ENCODE measurements at regions not wholly inside any gene's neighbourhood (a gene's known extent, or its start where the extent isn't known, plus 50 kb on each side); places are given as distances from the start of the nearest gene placed in this dataset.

DNA sequence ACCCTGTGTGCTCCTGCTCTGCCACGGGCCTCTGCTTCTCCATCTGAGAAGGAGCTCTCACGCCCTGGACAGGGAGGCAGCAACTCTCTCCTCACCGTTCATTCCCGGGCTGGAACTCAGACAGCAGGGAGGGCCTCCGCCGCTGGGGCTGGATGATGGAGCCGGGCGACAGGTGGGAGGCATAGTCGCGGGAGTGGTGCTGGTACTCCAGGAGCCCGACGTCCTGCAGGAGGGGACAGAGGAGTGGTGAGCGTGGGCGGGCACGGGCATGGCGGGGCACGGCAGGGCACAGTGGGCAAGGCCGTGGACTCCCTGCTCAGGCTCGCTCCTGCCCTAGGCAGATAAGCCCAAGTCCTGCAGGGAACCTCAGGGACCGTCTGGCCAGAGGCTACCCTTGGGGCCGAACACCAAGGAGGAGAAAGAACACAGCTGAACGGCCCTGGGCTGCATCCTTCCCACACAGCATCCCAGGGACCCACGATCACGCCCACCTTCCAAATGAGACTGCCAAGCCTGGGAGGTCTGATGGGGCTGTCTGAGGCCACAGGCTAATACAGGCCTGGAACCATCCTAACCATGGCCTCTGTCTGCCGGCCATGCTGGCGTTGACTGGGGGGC lies 81.0 kb downstream of the NCOR2 start:
- no peak overlapping the region for H3K4me3 ChIP-seq (ENCODE audit: low read depth in 1 of 2, low read length in 2 of 2)
- peaks cover 57% of the 10 kb centered on the region for H3K36me3 ChIP-seq (ENCODE audit: insufficient read depth, low read length)
- no peak overlapping the region for H3K27ac ChIP-seq (ENCODE audit: low read depth, low read length)
- H3K27me3 ChIP-seq (ENCODE audit: control insufficient read depth in 1 of 2, insufficient read depth in 2 of 2, low read length in 2 of 2): no peaks in the 10 kb centered on the region
- H3K4me1 ChIP-seq (ENCODE audit: insufficient read depth, low read length): peaks cover 27% of the 10 kb centered on the region
- no peak overlapping the region for H3K9ac ChIP-seq (ENCODE audit: low read length)
- H3K9me3 ChIP-seq (ENCODE audit: low read length): no peaks in the 10 kb centered on the region

DNA sequence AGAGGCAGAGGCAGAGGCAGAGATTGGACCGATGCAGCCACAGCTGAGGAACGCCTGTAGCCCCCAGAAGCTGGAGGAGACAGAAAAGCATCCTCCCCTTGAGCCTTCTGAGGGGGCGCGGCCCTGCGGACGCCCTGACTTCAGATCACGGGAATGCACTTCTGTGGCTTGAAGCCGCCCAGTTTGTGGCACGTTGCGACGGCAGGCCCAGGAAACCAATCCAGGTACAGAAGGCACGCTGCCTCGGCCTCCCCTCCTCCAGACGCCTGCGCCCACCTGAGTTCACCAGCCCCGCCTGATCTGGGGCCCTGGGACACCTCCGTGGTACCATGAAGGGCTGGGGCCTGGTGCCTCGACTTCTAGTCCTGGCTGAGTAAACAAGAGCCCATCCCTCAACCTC lies 82.0 kb downstream of the NCOR2 start:
- H3K27me3 ChIP-seq (ENCODE audit: control insufficient read depth in 1 of 2, insufficient read depth in 2 of 2, low read length in 2 of 2): no peaks in the 10 kb centered on the region
- H3K36me3 ChIP-seq (ENCODE audit: insufficient read depth, low read length): peaks cover 48% of the 10 kb centered on the region
- peaks cover 25% of the 10 kb centered on the region for H3K4me1 ChIP-seq (ENCODE audit: insufficient read depth, low read length)
- no peak overlapping the region for H3K27ac ChIP-seq (ENCODE audit: low read depth, low read length)
- H3K9me3 ChIP-seq (ENCODE audit: low read length): no peaks in the 10 kb centered on the region
- no peak overlapping the region for H3K4me3 ChIP-seq (ENCODE audit: low read depth in 1 of 2, low read length in 2 of 2)
- no peak overlapping the region for H3K9ac ChIP-seq (ENCODE audit: low read length)

DNA sequence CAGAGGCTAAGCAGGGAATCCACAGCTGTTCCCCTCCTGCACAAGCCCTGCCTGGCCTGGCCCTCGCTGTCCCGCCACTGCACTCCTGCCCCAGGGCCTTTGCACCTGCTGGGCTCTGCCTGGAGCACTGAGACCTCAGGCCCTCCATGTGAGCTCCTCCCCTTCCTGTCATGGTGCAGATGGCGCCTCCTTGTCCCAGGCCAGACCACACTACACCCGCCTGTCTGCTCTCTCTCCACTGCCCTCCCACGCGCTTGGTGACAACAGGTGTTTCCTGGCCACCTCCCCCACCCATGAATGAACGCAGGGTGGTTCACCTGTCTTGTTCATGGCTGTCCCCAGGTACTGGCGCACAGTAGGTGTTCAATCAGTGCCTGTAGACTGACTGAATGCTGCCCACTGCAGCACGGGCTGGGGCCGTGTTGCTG lies 82.9 kb downstream of the NCOR2 start:
- Histone ChIP-seq H3K36me3 (ENCODE audit: insufficient read depth, low read length) (peaks cover 42% of the 10 kb centered on the region), H3K27ac (ENCODE audit: low read depth, low read length) (no peak overlapping the region), H3K4me3 (ENCODE audit: low read depth in 1 of 2, low read length in 2 of 2) (no peak overlapping the region), H3K27me3 (ENCODE audit: control insufficient read depth in 1 of 2, insufficient read depth in 2 of 2, low read length in 2 of 2) (no peaks in the 10 kb centered on the region), H3K9ac (ENCODE audit: low read length) (no peak overlapping the region), H3K4me1 (ENCODE audit: insufficient read depth, low read length) (peaks cover 33% of the 10 kb centered on the region), H3K9me3 (ENCODE audit: low read length) (no peaks in the 10 kb centered on the region)

- Histone ChIP-seq H3K9ac (ENCODE audit: low read length) (no peak overlapping the region), H3K4me1 (ENCODE audit: insufficient read depth, low read length) (peaks cover 38% of the 10 kb centered on the region), H3K27me3 (ENCODE audit: control insufficient read depth in 1 of 2, insufficient read depth in 2 of 2, low read length in 2 of 2) (no peaks in the 10 kb centered on the region), H3K4me3 (ENCODE audit: low read depth in 1 of 2, low read length in 2 of 2) (no peak overlapping the region), H3K27ac (ENCODE audit: low read depth, low read length) (no peak overlapping the region), H3K36me3 (ENCODE audit: insufficient read depth, low read length) (peaks cover 37% of the 10 kb centered on the region), H3K9me3 (ENCODE audit: low read length) (no peaks in the 10 kb centered on the region)
Measured at GRCh38 chr12:124484067-124484466, 83.3 kb downstream of the NCOR2 start.

GRCh38 chr12:124482901-124483799 lies 84.3 kb downstream of the NCOR2 start:
- H3K27me3 ChIP-seq (ENCODE audit: control insufficient read depth in 1 of 2, insufficient read depth in 2 of 2, low read length in 2 of 2): no peaks in the 10 kb centered on the region
- no peak overlapping the region for H3K4me3 ChIP-seq (ENCODE audit: low read depth in 1 of 2, low read length in 2 of 2)
- H3K9me3 ChIP-seq (ENCODE audit: low read length): no peaks in the 10 kb centered on the region
- H3K27ac ChIP-seq (ENCODE audit: low read depth, low read length): no peak overlapping the region
- peaks cover 36% of the 10 kb centered on the region for H3K36me3 ChIP-seq (ENCODE audit: insufficient read depth, low read length)
- H3K9ac ChIP-seq (ENCODE audit: low read length): no peak overlapping the region
- peaks cover 35% of the 10 kb centered on the region for H3K4me1 ChIP-seq (ENCODE audit: insufficient read depth, low read length)

DNA sequence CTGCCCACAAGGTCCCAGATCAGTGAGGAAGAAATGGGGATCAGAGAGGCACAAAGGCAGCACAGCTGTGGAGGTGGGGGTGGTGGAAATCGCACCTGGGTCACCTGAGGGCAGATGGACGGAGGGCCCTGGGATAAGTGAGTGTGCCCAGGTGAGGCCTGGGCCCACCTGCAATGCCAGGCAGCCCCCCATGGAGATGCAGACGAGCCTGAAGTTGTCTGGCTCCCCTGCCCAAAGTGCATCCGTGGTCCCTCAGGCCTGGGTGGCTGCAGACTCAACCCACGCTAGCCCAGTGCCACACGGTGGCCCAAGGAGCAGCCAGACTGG lies 84.9 kb downstream of the NCOR2 start:
- Histone ChIP-seq H3K27ac (ENCODE audit: low read depth, low read length) (no peak overlapping the region), H3K36me3 (ENCODE audit: insufficient read depth, low read length) (peaks cover 42% of the 10 kb centered on the region)

GRCh38 chr12:124481772-124482566 lies 85.4 kb downstream of the NCOR2 start:
- Histone ChIP-seq H3K9me3 (ENCODE audit: low read length) (no peaks in the 10 kb centered on the region), H3K27me3 (ENCODE audit: control insufficient read depth in 1 of 2, insufficient read depth in 2 of 2, low read length in 2 of 2) (no peaks in the 10 kb centered on the region), H3K36me3 (ENCODE audit: insufficient read depth, low read length) (peaks cover 42% of the 10 kb centered on the region), H3K27ac (ENCODE audit: low read depth, low read length) (peak overlapping the region; percentile 40), H3K9ac (ENCODE audit: low read length) (no peak overlapping the region), H3K4me3 (ENCODE audit: low read depth in 1 of 2, low read length in 2 of 2) (no peak overlapping the region), H3K4me1 (ENCODE audit: insufficient read depth, low read length) (peaks cover 24% of the 10 kb centered on the region)

More for the DNA sequence above, 84.9 kb downstream of the NCOR2 start:
- H3K9me3 ChIP-seq (ENCODE audit: low read length): no peaks in the 10 kb centered on the region
- H3K4me3 ChIP-seq (ENCODE audit: low read depth in 1 of 2, low read length in 2 of 2): no peak overlapping the region
- no peak overlapping the region for H3K9ac ChIP-seq (ENCODE audit: low read length)
- peaks cover 30% of the 10 kb centered on the region for H3K4me1 ChIP-seq (ENCODE audit: insufficient read depth, low read length)
- H3K27me3 ChIP-seq (ENCODE audit: control insufficient read depth in 1 of 2, insufficient read depth in 2 of 2, low read length in 2 of 2): no peaks in the 10 kb centered on the region

DNA sequence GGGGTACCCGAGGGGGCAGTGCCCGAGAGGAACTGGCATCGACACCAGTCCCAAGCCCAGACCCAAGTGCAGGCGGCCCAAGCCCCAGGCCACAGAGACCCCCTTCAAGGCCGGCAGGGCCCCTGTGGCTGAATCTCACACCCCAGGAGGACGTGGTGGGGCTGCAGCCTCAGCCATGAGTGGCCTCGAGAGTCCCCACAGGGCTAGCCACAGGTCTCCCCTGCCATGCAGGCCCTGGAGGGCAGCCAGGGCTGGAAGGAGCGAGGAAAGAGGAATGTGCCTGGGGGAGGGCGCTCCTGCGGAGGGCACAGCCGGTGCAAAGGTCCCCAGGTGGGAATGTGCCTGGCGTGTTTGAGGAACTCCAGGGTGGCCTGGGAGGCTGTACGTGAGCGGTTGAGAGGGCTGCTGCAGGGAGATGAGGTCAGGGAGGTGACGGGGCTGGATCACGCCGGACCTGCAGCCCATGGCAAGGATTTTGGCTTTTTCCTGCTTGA lies 86.1 kb downstream of the NCOR2 start:
- H3K27me3 ChIP-seq (ENCODE audit: control insufficient read depth in 1 of 2, insufficient read depth in 2 of 2, low read length in 2 of 2): no peaks in the 10 kb centered on the region
- H3K36me3 ChIP-seq (ENCODE audit: insufficient read depth, low read length): peaks cover 49% of the 10 kb centered on the region
- H3K9me3 ChIP-seq (ENCODE audit: low read length): no peaks in the 10 kb centered on the region
- no peak overlapping the region for H3K9ac ChIP-seq (ENCODE audit: low read length)
- H3K4me3 ChIP-seq (ENCODE audit: low read depth in 1 of 2, low read length in 2 of 2): no peak overlapping the region
- peak overlapping the region; percentile 40 for H3K27ac ChIP-seq (ENCODE audit: low read depth, low read length)
- H3K4me1 ChIP-seq (ENCODE audit: insufficient read depth, low read length): peaks cover 23% of the 10 kb centered on the region

DNA sequence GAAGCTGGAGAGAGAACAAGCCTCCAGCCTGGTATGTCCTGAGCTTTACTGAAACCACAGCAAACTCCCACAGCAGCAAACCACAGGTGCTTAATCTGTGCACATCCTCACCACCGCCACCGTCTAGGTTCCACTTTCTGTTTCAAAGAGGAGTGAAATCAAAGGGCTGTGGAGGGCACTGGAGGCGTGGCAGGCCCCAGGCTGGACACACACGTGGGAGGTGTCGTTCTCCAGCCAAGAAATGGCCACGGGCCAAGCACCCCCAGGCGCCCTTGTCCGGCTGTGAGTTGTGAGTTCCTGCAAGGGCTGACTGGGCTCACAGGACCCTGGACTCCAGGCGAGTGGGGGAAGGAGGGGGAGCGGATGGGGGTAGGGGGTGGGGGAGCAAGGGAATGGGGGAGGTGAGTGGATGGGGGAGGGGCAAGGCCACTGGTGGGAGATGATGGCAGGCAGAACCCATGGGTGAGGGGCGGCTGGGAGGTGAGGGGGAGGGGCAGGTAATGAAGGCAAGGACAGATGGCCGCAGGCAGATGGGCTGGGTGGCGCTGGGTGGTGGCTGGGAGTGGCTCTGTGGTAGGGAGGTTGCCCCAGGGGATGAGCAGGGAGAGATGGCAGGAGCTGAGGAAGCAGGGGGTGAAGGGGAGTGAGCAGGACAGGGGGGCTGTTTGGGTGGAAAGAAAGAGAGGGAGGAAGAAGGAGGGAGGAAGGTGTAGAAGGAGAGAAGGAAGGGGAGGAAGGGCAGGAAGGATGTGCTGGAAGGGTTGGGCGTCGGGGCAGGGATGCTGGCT lies 86.7 kb downstream of the NCOR2 start:
- peak overlapping the region; percentile 71 for H3K27ac ChIP-seq (ENCODE audit: low read depth, low read length)
- no peak overlapping the region for H3K9ac ChIP-seq (ENCODE audit: low read length)
- H3K9me3 ChIP-seq (ENCODE audit: low read length): no peaks in the 10 kb centered on the region
- H3K27me3 ChIP-seq (ENCODE audit: control insufficient read depth in 1 of 2, insufficient read depth in 2 of 2, low read length in 2 of 2): no peaks in the 10 kb centered on the region
- H3K36me3 ChIP-seq (ENCODE audit: insufficient read depth, low read length): peaks cover 50% of the 10 kb centered on the region
- H3K4me1 ChIP-seq (ENCODE audit: insufficient read depth, low read length): peaks cover 24% of the 10 kb centered on the region
- H3K4me3 ChIP-seq (ENCODE audit: low read depth in 1 of 2, low read length in 2 of 2): no peak overlapping the region

DNA sequence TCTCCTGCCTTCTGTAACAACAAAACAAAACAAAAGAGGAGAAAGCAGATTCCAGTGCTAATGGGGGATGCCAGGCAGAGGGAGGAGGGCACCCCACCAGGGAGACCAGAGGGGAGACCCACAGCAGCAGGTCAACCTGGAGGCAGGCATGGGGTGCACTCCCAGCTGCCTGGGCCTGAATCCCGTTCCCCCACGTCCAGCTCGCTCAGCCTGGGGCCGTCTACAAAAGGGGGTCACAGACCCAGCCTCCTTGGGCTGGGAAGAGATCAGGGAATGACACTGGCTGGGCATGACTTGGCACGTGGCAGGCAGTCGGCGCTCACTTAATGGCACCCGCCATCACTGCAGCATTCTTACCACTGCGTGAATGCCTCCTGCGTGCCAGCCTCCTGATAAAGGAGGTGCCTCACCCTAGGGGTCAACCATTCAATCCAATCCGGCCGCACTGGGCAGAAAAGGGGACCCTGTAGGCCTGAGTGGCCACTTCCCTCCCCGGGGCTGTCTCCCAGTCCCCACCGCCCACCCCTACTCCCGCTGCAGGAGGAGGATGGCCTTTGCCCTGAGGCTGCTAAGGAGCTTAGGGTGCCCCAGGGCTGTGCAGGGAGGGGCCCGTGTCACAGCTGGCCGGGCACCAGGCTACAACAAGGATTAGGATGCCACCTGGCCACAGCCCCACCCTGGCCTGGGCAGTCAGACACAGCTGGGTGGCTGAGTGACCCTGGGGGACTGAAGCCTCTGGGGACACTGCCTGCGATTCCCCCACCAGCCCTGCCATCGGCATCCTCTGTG lies 87.5 kb downstream of the NCOR2 start:
- no peaks in the 10 kb centered on the region for H3K9me3 ChIP-seq (ENCODE audit: low read length)
- peaks cover 50% of the 10 kb centered on the region for H3K36me3 ChIP-seq (ENCODE audit: insufficient read depth, low read length)
- H3K27me3 ChIP-seq (ENCODE audit: control insufficient read depth in 1 of 2, insufficient read depth in 2 of 2, low read length in 2 of 2): no peaks in the 10 kb centered on the region
- H3K4me1 ChIP-seq (ENCODE audit: insufficient read depth, low read length): peaks cover 32% of the 10 kb centered on the region
- H3K27ac ChIP-seq (ENCODE audit: low read depth, low read length): peak overlapping the region; percentile 71
- no peak overlapping the region for H3K4me3 ChIP-seq (ENCODE audit: low read depth in 1 of 2, low read length in 2 of 2)
- no peak overlapping the region for H3K9ac ChIP-seq (ENCODE audit: low read length)

All from muscle layer of colon (tissue), 2 donors.